ENCODE measurements at regions not wholly inside any gene's neighbourhood (a gene's known extent, or its start where the extent isn't known, plus 50 kb on each side); places are given as distances from the start of the nearest gene placed in this dataset.
"Not testable (repeated sequence)": the region's sequence is repeated elsewhere in the genome, so short reads cannot be mapped to it uniquely, and the experiment has no call there.

- no peak for DNase-seq
- H3K36me3 Mint-ChIP-seq (ENCODE audit: insufficient read depth in 2 of 2): peaks cover 0 to 8% of the 10 kb centered on the region in 2 donors
- H3K4me1 Mint-ChIP-seq (ENCODE audit: low read depth): no peaks in the 10 kb centered on the region
- ATAC-seq (replicated peaks in 1 of 2): no peak
- H3K4me3 Mint-ChIP-seq: no peak overlapping the region
- peaks cover 9% of the 10 kb centered on the region in 2 donors for H3K9me3 Mint-ChIP-seq
- H3K27me3 Mint-ChIP-seq (ENCODE audit: low read depth): peaks cover 14% of the 10 kb centered on the region
- H3K27ac Mint-ChIP-seq: no peak overlapping the region
Measured at GRCh38 chr10:8640301-8640700, 585.8 kb downstream of the GATA3 start.

- Mint-ChIP-seq H3K4me3 (no peak overlapping the region), H3K9me3 (peaks cover 9% of the 10 kb centered on the region in 2 donors), H3K4me1 (ENCODE audit: low read depth) (no peaks in the 10 kb centered on the region), H3K36me3 (ENCODE audit: insufficient read depth in 2 of 2) (peaks cover 0 to 8% of the 10 kb centered on the region in 2 donors), H3K27ac (no peak overlapping the region), H3K27me3 (ENCODE audit: low read depth) (peaks cover 14% of the 10 kb centered on the region)
- DNase-seq (no peak), ATAC-seq (replicated peaks in 1 of 2) (no peak)
Measured at GRCh38 chr10:8640878-8641277, 586.4 kb downstream of the GATA3 start.

GRCh38 chr10:8656261-8656660 lies 601.8 kb downstream of the GATA3 start:
- ATAC-seq (replicated peaks in 1 of 2) (no peak), DNase-seq (no peak)
- H3K9me3 Mint-ChIP-seq: no peaks in the 10 kb centered on the region
- H3K4me3 Mint-ChIP-seq: no peak overlapping the region
- H3K27ac Mint-ChIP-seq: no peak overlapping the region
- peaks cover 0 to 1% of the 10 kb centered on the region in 2 donors for H3K36me3 Mint-ChIP-seq (ENCODE audit: insufficient read depth in 2 of 2)
- peaks cover 13% of the 10 kb centered on the region for H3K27me3 Mint-ChIP-seq (ENCODE audit: low read depth)
- H3K4me1 Mint-ChIP-seq (ENCODE audit: low read depth): no peaks in the 10 kb centered on the region

DNA sequence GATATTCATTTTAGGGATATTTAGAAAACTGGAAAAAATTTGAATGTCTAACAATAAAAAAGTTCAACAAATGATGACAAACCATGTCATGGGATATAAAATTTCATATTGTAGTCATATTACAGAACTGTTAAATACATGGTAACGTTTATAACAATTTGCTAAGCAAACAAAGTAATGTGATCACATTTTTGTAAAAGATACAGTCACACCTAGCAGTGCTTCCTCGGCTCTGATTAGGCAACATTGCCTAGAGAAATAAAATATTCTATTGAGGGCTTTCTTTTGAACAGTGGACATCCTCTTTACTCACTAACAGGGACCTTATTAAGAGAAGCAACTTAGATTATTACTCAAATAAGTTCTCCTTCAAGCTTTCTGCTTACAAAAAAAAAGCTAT lies 605.5 kb downstream of the GATA3 start:
- Mint-ChIP-seq H3K27ac (no peak overlapping the region), H3K9me3 (no peaks in the 10 kb centered on the region), H3K4me1 (ENCODE audit: low read depth) (no peaks in the 10 kb centered on the region), H3K27me3 (ENCODE audit: low read depth) (peaks cover 13% of the 10 kb centered on the region), H3K4me3 (no peak overlapping the region), H3K36me3 (ENCODE audit: insufficient read depth in 2 of 2) (no peaks in the 10 kb centered on the region)
- no peak for DNase-seq
- ATAC-seq (replicated peaks in 1 of 2): no peak

DNA sequence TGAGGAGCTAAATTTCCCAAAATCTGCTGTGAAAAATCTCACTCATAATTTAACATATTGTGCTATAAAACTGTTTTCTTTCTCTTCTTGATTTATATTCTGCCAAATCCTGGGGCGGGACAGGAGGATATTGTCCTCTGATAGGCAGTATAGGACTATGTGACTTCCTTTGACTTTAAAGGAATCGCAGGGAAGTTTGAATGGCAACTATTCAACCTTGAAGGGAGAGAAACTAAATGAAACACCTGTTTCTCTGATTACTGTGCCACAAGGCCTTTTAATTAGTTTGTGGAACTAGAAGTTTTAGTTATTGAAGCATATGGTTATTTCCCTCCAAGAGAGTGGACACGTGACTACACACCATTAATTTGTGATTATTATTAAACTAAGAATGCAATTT lies 607.4 kb downstream of the GATA3 start:
- Mint-ChIP-seq H3K27me3 (ENCODE audit: low read depth) (peaks cover 13% of the 10 kb centered on the region), H3K4me3 (no peak overlapping the region), H3K9me3 (no peaks in the 10 kb centered on the region), H3K27ac (no peak overlapping the region), H3K36me3 (ENCODE audit: insufficient read depth in 2 of 2) (no peaks in the 10 kb centered on the region), H3K4me1 (ENCODE audit: low read depth) (no peaks in the 10 kb centered on the region)
- ATAC-seq (replicated peaks in 1 of 2) (no peak), DNase-seq (no peak)

GRCh38 chr10:8663131-8663530 lies 608.6 kb downstream of the GATA3 start:
- Mint-ChIP-seq H3K36me3 (ENCODE audit: insufficient read depth in 2 of 2) (peaks cover 0 to 3% of the 10 kb centered on the region in 2 donors), H3K9me3 (peaks cover 0 to 3% of the 10 kb centered on the region in 2 donors), H3K27me3 (ENCODE audit: low read depth) (peaks cover 7% of the 10 kb centered on the region), H3K4me1 (ENCODE audit: low read depth) (no peaks in the 10 kb centered on the region), H3K27ac (no peak overlapping the region), H3K4me3 (no peak overlapping the region)
- ATAC-seq (replicated peaks in 1 of 2) (no peak), DNase-seq (no peak)

- no peak for DNase-seq
- Mint-ChIP-seq H3K27ac (no peak overlapping the region), H3K9me3 (peaks cover 0 to 5% of the 10 kb centered on the region in 2 donors), H3K4me1 (ENCODE audit: low read depth) (no peaks in the 10 kb centered on the region), H3K36me3 (ENCODE audit: insufficient read depth in 2 of 2) (peaks cover 2 to 3% of the 10 kb centered on the region in 2 donors), H3K27me3 (ENCODE audit: low read depth) (no peaks in the 10 kb centered on the region), H3K4me3 (no peak overlapping the region)
- no peak for ATAC-seq (replicated peaks in 1 of 2)
Measured at GRCh38 chr10:8665322-8665721, 610.8 kb downstream of the GATA3 start.

DNA sequence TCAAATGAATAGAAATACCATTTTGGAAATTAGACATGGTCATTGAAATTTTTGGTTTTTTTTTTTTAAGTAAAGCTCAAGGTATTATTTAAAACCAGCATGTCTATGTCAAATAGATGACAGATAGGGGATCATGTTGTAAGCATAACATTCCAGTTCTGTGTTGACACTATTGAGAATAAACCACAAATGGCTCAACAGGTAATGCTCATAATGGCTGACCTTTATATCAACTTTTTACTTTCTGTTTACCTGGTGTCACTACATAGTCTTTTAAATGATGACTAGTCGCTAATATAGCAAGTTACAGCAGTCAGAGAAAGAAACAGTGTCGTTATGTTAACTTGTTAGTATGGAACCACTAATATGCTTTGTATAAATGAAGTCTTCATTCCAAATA lies 616.0 kb downstream of the GATA3 start:
- H3K27ac Mint-ChIP-seq: no peak overlapping the region
- peaks cover 0 to 6% of the 10 kb centered on the region in 2 donors for H3K9me3 Mint-ChIP-seq
- no peaks in the 10 kb centered on the region for H3K4me1 Mint-ChIP-seq (ENCODE audit: low read depth)
- peaks cover 3% of the 10 kb centered on the region in 2 donors for H3K36me3 Mint-ChIP-seq (ENCODE audit: insufficient read depth in 2 of 2)
- no peaks in the 10 kb centered on the region for H3K27me3 Mint-ChIP-seq (ENCODE audit: low read depth)
- no peak for DNase-seq
- no peak for ATAC-seq (replicated peaks in 1 of 2)
- H3K4me3 Mint-ChIP-seq: no peak overlapping the region

- Mint-ChIP-seq H3K4me1 (ENCODE audit: low read depth) (peaks cover 5% of the 10 kb centered on the region), H3K36me3 (ENCODE audit: insufficient read depth in 2 of 2) (peaks cover 1 to 2% of the 10 kb centered on the region in 2 donors), H3K9me3 (peaks cover 2 to 6% of the 10 kb centered on the region in 2 donors), H3K4me3 (no peak overlapping the region), H3K27ac (no peak overlapping the region), H3K27me3 (ENCODE audit: low read depth) (no peaks in the 10 kb centered on the region)
- DNase-seq: no peak
- no peak for ATAC-seq (replicated peaks in 1 of 2)
Measured at GRCh38 chr10:8674230-8674629, 619.7 kb downstream of the GATA3 start.

DNA sequence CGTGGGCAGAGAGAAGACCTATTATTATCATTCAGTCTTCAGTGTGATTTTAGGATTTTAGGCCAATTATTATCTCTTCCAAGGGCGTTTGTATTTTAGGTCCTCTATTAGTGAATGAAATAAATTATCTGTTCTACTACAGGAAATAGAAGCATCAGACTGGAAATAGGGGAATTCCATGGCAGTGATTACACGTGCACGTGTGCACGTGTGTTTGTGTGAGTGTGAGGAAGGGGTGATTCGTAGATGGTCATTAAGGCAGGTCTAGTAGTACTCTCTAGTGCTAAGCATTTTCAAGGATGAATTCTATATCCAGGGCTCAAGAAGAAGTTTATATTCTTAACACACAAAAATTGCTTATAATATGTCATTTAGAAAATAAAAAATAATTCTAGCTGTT lies 623.2 kb downstream of the GATA3 start:
- Mint-ChIP-seq H3K27ac (no peak overlapping the region), H3K9me3 (peaks cover 2 to 7% of the 10 kb centered on the region in 2 donors), H3K36me3 (ENCODE audit: insufficient read depth in 2 of 2) (peaks cover 1 to 2% of the 10 kb centered on the region in 2 donors), H3K27me3 (ENCODE audit: low read depth) (peaks cover 13% of the 10 kb centered on the region), H3K4me1 (ENCODE audit: low read depth) (peaks cover 5% of the 10 kb centered on the region), H3K4me3 (no peak overlapping the region)
- ATAC-seq (replicated peaks in 1 of 2) (no peak), DNase-seq (no peak)

DNA sequence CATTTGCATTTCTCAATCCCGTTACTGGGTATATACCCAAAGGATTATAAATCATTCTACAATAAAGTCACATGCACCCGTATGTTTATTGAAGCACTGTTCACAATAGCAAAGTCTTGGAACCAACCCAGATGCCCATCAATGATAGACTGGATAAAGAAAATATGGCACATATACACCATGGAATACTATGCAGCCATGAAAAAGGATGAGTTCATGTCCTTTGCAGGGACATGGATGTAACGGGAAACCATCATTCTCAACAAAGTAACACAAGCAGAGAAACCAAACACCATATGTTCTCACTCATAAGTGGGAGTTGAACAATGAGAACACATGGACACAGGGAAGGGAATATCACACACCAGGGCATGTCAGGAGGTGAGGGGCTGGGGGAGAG lies 630.4 kb downstream of the GATA3 start:
- ATAC-seq (replicated peaks in 1 of 2); H3K4me3 Mint-ChIP-seq; H3K27ac Mint-ChIP-seq; H3K4me1 Mint-ChIP-seq (ENCODE audit: low read depth); H3K9me3 Mint-ChIP-seq; H3K36me3 Mint-ChIP-seq (ENCODE audit: insufficient read depth in 2 of 2); DNase-seq: not testable (repeated sequence)
- H3K27me3 Mint-ChIP-seq (ENCODE audit: low read depth): peaks cover 18% of the 10 kb centered on the region

DNA sequence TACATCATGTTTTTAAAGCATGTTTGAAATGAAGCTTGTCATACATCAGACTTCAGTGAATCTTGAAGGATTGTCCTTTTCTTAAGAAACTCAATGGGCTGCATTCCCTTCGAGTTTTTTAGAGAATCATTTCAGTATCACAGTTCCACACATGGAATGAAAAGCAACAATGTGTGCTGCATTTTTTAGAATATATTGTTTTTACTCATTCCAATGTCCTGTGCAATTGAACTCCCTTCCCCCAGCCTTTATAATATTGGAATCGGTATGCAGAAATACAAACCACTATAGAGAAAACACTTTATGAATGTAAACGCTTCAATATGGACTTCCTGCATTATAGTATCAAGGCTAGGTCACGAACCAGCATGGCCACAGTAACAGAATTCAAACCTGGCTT lies 634.4 kb downstream of the GATA3 start:
- Mint-ChIP-seq H3K4me1 (ENCODE audit: low read depth) (no peaks in the 10 kb centered on the region), H3K27ac (no peak overlapping the region), H3K9me3 (peaks cover 3 to 5% of the 10 kb centered on the region in 2 donors), H3K27me3 (ENCODE audit: low read depth) (peaks cover 5% of the 10 kb centered on the region), H3K4me3 (no peak overlapping the region), H3K36me3 (ENCODE audit: insufficient read depth in 2 of 2) (peaks cover 3 to 4% of the 10 kb centered on the region in 2 donors)
- no peak for ATAC-seq (replicated peaks in 1 of 2)
- DNase-seq: no peak

DNA sequence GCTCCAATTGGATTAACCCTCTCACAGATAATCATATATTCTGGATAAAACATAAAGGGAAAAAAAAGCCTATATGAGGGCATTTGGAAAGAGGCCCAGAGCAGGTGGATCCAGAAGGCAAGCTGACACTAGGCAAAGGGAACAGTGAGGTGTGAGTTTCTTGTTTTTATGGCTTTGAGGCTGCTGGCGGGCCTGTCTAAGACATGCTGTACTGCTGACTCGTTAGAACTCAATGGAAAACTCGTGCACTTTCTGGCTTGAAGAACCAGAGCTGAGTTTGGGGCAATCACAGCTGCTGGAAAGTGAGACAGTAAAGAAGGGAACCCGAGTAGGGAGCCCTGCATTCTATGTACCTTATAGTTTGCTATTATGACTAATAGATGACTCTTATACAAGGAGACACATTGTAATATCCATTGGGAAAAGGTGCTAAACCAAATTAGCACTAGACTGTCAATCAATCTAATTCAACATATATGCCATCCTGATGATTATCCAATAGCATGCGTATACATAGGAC lies 637.1 kb downstream of the GATA3 start:
- Mint-ChIP-seq H3K9me3 (peaks cover 3 to 4% of the 10 kb centered on the region in 2 donors), H3K4me1 (ENCODE audit: low read depth) (no peaks in the 10 kb centered on the region), H3K27me3 (ENCODE audit: low read depth) (no peaks in the 10 kb centered on the region), H3K36me3 (ENCODE audit: insufficient read depth in 2 of 2) (peaks cover 3 to 4% of the 10 kb centered on the region in 2 donors), H3K4me3 (no peak overlapping the region), H3K27ac (no peak overlapping the region)
- ATAC-seq (replicated peaks in 1 of 2) (no peak), DNase-seq (no peak)

DNA sequence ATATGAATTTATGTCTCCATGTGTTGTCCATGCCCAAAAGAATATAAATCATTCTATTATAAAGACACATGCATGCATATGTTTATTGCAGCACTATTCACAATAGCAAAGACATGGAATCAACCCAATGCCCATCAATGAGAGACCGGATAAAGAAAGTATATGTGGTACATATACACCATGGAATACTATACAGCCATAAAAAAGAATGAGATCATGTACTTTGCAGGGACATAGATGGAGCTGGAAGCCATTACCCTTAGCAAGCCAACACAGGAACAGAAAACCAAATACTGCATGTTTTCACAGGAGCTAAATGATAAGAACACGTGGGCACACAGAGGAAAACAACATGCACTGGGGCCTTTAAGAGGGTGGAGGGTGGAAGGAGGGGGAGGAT lies 639.1 kb downstream of the GATA3 start:
- not testable (repeated sequence) for H3K27me3 Mint-ChIP-seq (ENCODE audit: low read depth); H3K4me3 Mint-ChIP-seq; H3K27ac Mint-ChIP-seq; H3K36me3 Mint-ChIP-seq (ENCODE audit: insufficient read depth in 2 of 2); H3K4me1 Mint-ChIP-seq (ENCODE audit: low read depth); H3K9me3 Mint-ChIP-seq; ATAC-seq (replicated peaks in 1 of 2); DNase-seq

Data from activated T-cell treated with anti-CD3 and anti-CD28 coated beads, Interleukin-2, amount 50 U/mL, for 72 hours (primary cell).